ENCODE measurements at regions not wholly inside any gene's neighbourhood (a gene's known extent, or its start where the extent isn't known, plus 50 kb on each side); places are given as distances from the start of the nearest gene placed in this dataset.

- TF ChIP-seq POLR2AphosphoS5 (IDR thresholded peaks at IDR 0.05) (no peak), CTCF (IDR thresholded peaks at IDR 0.05) (no peak)
These were observed 583.6 kb upstream of the ROBO2 start for GRCh38 chr3:76456322-76456721.

All from stomach (tissue), 4 donors.